HL-60 (cell line): ENCODE measurements at regions not wholly inside any gene's neighbourhood (a gene's known extent, or its start where the extent isn't known, plus 50 kb on each side); places are given as distances from the start of the nearest gene placed in this dataset.

ENCODE experiments used
- CTCF ChIP-seq: IDR thresholded peaks from one replicate; pipeline ENCODE4 v1.5.1; 2011; ENCODE audit warnings: low read length, control low read depth, inconsistent platforms; ENCODE audit not compliant: insufficient read depth
- POLR2AphosphoS5 ChIP-seq: IDR thresholded peaks from 2 replicates; pipeline ENCODE4 v1.6.1; 2012; ENCODE audit warnings: low read depth

DNA sequence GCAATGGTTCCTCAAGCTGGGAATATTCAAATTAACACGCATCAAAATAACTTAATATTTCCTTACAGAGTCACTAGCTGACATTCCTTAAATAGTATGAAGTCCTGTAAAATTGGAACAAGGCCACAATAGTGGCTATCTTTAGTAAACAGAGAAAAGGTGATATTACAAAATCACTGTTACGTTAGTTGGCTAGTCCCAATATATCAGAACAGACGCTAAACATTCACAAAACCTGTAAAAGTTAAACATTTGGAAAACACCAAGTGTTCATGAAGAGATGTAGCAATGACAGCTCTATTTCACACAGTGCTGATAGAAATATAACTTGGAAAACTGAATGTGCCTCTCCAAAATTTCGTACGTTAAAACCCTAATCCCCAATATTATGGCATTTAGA lies 61.0 kb upstream of the FAM47C start:
- no peak for TF ChIP-seq CTCF
- TF ChIP-seq POLR2AphosphoS5 = no peak
